PC-9 (cell line): ENCODE measurements at regions not wholly inside any gene's neighbourhood (a gene's known extent, or its start where the extent isn't known, plus 50 kb on each side); places are given as distances from the start of the nearest gene placed in this dataset.

Experiments
- BruUV-seq: library from RNA; stranded (reverse); fragments of 400-500 nt; replicated peaks from 2 replicates; lab custom pipeline; 2021; lab: Mats Ljungman, UMichigan
- CTCF ChIA-PET: fragments of 300-600 bp; sonication (Branson Sonifier 250); formaldehyde crosslinking; loops from one replicate; lab custom pipeline; 2022; ENCODE audit warnings: antibody characterized with exemption; lab: Charles Lee
- POLR2A ChIA-PET: fragments of 300-600 bp; sonication (Branson Sonifier 250); formaldehyde crosslinking; loops from one replicate; lab custom pipeline; 2022; ENCODE audit warnings: antibody characterized with exemption; ENCODE audit not compliant: unreplicated experiment; lab: Charles Lee
- DNase-seq, 2 experiments: peaks; one replicate each; pipeline versions ENCODE4 v3.0.0 to v3.0.0-alpha.2; 2015 to 2022; ENCODE audit warnings: mixed read lengths in 1 of 2
- H2AFZ ChIP-seq: fragments of 200-600 bp; sonication (generic); 2 replicates; pipeline ENCODE4 v1.8.1; 2017; ENCODE audit warnings: antibody characterized with exemption
- H3F3A ChIP-seq: fragments of 200-600 bp; sonication (generic); 2 replicates; pipeline ENCODE4 v1.8.1; 2017; ENCODE audit warnings: antibody characterized with exemption, mild to moderate bottlenecking, low read depth; ENCODE audit not compliant: insufficient read depth
- H3K27ac ChIP-seq: fragments of 200-600 bp; sonication (generic); 2 replicates; pipeline ENCODE4 v1.6.1; 2016; ENCODE audit warnings: mixed run types
- H3K27me3 ChIP-seq: fragments of 200-600 bp; sonication (generic); 2 replicates; pipeline ENCODE4 v1.6.1; 2016; ENCODE audit warnings: low read depth, mixed run types; ENCODE audit not compliant: insufficient read depth
- H3K36me3 ChIP-seq: fragments of 200-600 bp; sonication (generic); 2 replicates; pipeline ENCODE4 v1.6.1; 2016; ENCODE audit warnings: low read depth, mixed run types
- H3K4me1 ChIP-seq: fragments of 200-600 bp; sonication (generic); replicated peaks from 2 replicates; pipeline ENCODE4 v1.6.1; 2016; ENCODE audit warnings: mixed run types; ENCODE audit not compliant: insufficient read depth
- H3K4me2 ChIP-seq: fragments of 200-600 bp; sonication (generic); 2 replicates; pipeline ENCODE4 v1.6.1; 2017; ENCODE audit warnings: mixed run types
- H3K4me3 ChIP-seq: fragments of 200-600 bp; sonication (generic); 2 replicates; pipeline ENCODE4 v1.6.1; 2016; ENCODE audit warnings: mixed run types
- H3K79me2 ChIP-seq: fragments of 200-600 bp; sonication (generic); 2 replicates; pipeline ENCODE4 v1.6.1; 2017; ENCODE audit warnings: low read depth, mixed run types
- H3K9me2 ChIP-seq: fragments of 200-600 bp; sonication (generic); 2 replicates; pipeline ENCODE4 v1.8.1; 2017; ENCODE audit warnings: mild to moderate bottlenecking; ENCODE audit not compliant: insufficient read depth
- H3K9me3 ChIP-seq: fragments of 200-600 bp; sonication (generic); 2 replicates; pipeline ENCODE4 v1.8.1; 2016; ENCODE audit warnings: low read depth; ENCODE audit not compliant: insufficient read depth
- H4K20me1 ChIP-seq: fragments of 200-600 bp; sonication (generic); 2 replicates; pipeline ENCODE4 v1.8.1; 2017; ENCODE audit not compliant: insufficient read depth
- EZH2 ChIP-seq: fragments of 200-600 bp; sonication (generic); IDR thresholded peaks from 2 replicates; pipeline ENCODE4 v1.8.0; 2017; ENCODE audit warnings: antibody characterized with exemption, low read depth
- intact Hi-C: fragments of 100-400 bp; cut with micrococcal nuclease; formaldehyde crosslinking; loops from one replicate; pipeline ENCODE4 v1.10.0; 2022; ENCODE audit not compliant: unreplicated experiment
- TF ChIP-seq, protein P1 (sequence below): fragments of 200-600 bp; sonication (generic); conservative IDR thresholded peaks from 2 replicates; pipeline ENCODE4 v1.6.1; 2017; ENCODE audit warnings: mixed run types, antibody characterized with exemption, mild to moderate bottlenecking, moderate library complexity

DNA sequence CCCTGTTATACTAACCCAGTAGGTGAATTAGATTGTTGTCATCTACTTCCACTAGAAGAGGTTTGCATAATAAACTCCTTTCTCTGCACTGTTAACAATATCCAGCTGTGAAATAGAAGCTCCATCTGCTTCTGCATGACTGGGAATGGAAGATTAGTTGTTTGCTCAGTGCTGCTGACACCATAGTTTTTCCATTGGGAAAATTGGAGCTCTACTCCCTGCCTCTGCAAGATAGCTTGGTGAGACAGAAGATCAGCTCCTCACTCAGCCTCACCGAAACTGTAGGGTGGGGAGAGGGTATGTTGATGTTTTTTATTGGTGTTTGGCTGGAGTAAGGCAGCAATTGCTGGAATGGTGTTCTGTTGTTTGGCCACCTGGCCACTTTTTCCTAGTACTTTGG is 331.6 kb upstream of the ADAMTS5 start:
- H2AFZ ChIP-seq = no peak overlapping the region
- H3K4me1 ChIP-seq = no peaks in the 10 kb centered on the region
- H3F3A ChIP-seq = no peaks in the 10 kb centered on the region
- DNase-seq = no peak
- H3K4me3 ChIP-seq = no peak overlapping the region
- POLR2A ChIA-PET = no interaction called here
- CTCF ChIA-PET = no interaction called here
- H3K9me3 ChIP-seq = no peaks in the 10 kb centered on the region
- no peak overlapping the region for H3K4me2 ChIP-seq
- H3K36me3 ChIP-seq = no peaks in the 10 kb centered on the region
- no peaks in the 10 kb centered on the region for H3K27me3 ChIP-seq
- intact Hi-C loops = no loop called here
- no peak overlapping the region for H3K27ac ChIP-seq
- H3K79me2 ChIP-seq = no peaks in the 10 kb centered on the region
- no TSS peak for BruUV-seq
- no peaks in the 10 kb centered on the region for H4K20me1 ChIP-seq
- no peaks in the 10 kb centered on the region for H3K9me2 ChIP-seq
- TF ChIP-seq, protein P1, sequence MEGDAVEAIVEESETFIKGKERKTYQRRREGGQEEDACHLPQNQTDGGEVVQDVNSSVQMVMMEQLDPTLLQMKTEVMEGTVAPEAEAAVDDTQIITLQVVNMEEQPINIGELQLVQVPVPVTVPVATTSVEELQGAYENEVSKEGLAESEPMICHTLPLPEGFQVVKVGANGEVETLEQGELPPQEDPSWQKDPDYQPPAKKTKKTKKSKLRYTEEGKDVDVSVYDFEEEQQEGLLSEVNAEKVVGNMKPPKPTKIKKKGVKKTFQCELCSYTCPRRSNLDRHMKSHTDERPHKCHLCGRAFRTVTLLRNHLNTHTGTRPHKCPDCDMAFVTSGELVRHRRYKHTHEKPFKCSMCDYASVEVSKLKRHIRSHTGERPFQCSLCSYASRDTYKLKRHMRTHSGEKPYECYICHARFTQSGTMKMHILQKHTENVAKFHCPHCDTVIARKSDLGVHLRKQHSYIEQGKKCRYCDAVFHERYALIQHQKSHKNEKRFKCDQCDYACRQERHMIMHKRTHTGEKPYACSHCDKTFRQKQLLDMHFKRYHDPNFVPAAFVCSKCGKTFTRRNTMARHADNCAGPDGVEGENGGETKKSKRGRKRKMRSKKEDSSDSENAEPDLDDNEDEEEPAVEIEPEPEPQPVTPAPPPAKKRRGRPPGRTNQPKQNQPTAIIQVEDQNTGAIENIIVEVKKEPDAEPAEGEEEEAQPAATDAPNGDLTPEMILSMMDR = no peak
- TF ChIP-seq EZH2 = no peak

DNA sequence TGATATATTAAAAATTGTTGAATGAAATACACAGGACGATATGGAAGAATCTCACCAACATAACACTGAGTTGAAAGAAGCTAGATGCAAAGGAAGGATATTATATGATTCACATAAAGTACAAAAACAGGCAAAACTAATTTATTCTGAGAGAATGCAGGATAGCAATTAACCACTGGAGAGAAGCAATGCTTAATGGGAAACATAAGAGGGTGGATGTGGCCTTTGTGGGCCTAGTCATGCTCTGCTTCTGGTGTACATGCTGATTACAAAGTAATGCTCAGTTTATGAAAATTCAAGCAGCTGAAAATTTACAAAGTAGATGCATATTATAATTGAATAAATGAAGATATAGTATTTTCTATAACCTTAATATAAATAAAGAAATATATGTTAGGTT is 326.4 kb upstream of the ADAMTS5 start:
- Histone ChIP-seq H2AFZ (no peak overlapping the region), H3K79me2 (no peaks in the 10 kb centered on the region), H3K4me1 (no peaks in the 10 kb centered on the region), H3K36me3 (no peaks in the 10 kb centered on the region), H3K27me3 (no peaks in the 10 kb centered on the region), H3K9me3 (no peaks in the 10 kb centered on the region), H3K4me3 (no peak overlapping the region), H3K4me2 (no peak overlapping the region), H4K20me1 (no peaks in the 10 kb centered on the region), H3F3A (no peaks in the 10 kb centered on the region), H3K27ac (no peak overlapping the region), H3K9me2 (no peaks in the 10 kb centered on the region)
- ChIA-PET CTCF (no interaction called here), POLR2A (no interaction called here)
- BruUV-seq = no TSS peak
- DNase-seq = no peak
- intact Hi-C loops = no loop called here
- TF ChIP-seq EZH2 = no peak
- TF ChIP-seq, protein P1 = no peak

DNA sequence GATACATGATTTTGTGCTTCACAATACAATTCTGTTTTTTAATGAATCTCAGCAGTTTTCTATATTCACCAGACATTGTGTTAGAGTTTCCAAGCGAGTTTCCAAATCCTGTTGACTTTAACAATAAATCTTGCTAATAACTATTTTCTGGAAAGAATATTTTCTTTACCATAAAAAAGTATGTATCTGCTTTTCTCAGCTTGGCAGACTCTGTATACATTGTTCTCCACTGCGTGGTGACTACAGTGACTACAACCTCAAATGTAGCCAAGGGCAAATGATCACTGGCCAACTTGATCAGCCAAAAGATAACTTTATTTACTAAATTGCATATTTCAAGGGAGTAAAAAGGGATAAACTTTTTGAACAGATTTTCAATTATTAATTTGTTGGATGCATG is 325.9 kb upstream of the ADAMTS5 start:
- Histone ChIP-seq H3K9me3 (no peaks in the 10 kb centered on the region), H3F3A (no peaks in the 10 kb centered on the region), H3K4me2 (no peak overlapping the region), H3K27ac (no peak overlapping the region), H3K36me3 (no peaks in the 10 kb centered on the region), H3K27me3 (no peaks in the 10 kb centered on the region), H4K20me1 (no peaks in the 10 kb centered on the region), H3K4me1 (no peaks in the 10 kb centered on the region), H2AFZ (no peak overlapping the region), H3K9me2 (no peaks in the 10 kb centered on the region), H3K4me3 (no peak overlapping the region), H3K79me2 (no peaks in the 10 kb centered on the region)
- POLR2A ChIA-PET = no interaction called here
- DNase-seq = no peak
- BruUV-seq = no TSS peak
- intact Hi-C loops = no loop called here
- CTCF ChIA-PET = no interaction called here
- TF ChIP-seq EZH2 = no peak
- TF ChIP-seq, protein P1 = no peak
